H1 (cell line): ENCODE measurements at regions not wholly inside any gene's neighbourhood (a gene's known extent, or its start where the extent isn't known, plus 50 kb on each side); places are given as distances from the start of the nearest gene placed in this dataset.

Source experiments
- CTCF ChIA-PET: fragments of 300-600 bp; sonication (Branson Sonifier 250); formaldehyde crosslinking; loops from one replicate; lab custom pipeline; 2021; ENCODE audit not compliant: partially characterized antibody; lab: Charles Lee
- POLR2A ChIA-PET: fragments of 300-600 bp; sonication (Branson Sonifier 250); formaldehyde crosslinking; loops from one replicate; lab custom pipeline; 2021; ENCODE audit warnings: inconsistent platforms; ENCODE audit not compliant: partially characterized antibody; lab: Charles Lee
- DNase-seq, 2 experiments: peaks; one replicate each; pipeline versions ENCODE4 v3.0.0 to v3.0.0-alpha.2; 2010 to 2022; ENCODE audit warnings: low spot score in 2 of 2, low read depth in 1 of 2, mixed read lengths in 1 of 2
- FAIRE-seq: peaks from 2 replicates; lab custom pipeline; 2011; peaks lifted over from hg19 to GRCh38; lab: Jason Lieb, UNC
- H2AFZ ChIP-seq: 2 replicates; pipeline ENCODE4 v1.8.1; 2012; ENCODE audit warnings: low read length, inconsistent platforms
- H2AK5ac ChIP-seq: 2 replicates; pipeline ENCODE4 v1.6.1; 2013; ENCODE audit warnings: low read depth, low read length
- H2BK120ac ChIP-seq: replicated peaks from 2 replicates; pipeline ENCODE3; 2013; ENCODE audit warnings: low read depth, low read length, inconsistent platforms
- H2BK12ac ChIP-seq: 2 replicates; pipeline ENCODE4 v1.6.1; 2013; ENCODE audit warnings: low read depth, low read length
- H2BK15ac ChIP-seq: 2 replicates; pipeline ENCODE4 v1.6.1; 2013; ENCODE audit warnings: low read length
- H2BK20ac ChIP-seq: 2 replicates; pipeline ENCODE4 v1.6.1; 2013; ENCODE audit warnings: low read length
- H2BK5ac ChIP-seq: 2 replicates; pipeline ENCODE4 v1.6.1; 2013; ENCODE audit warnings: low read depth, low read length
- H3K14ac ChIP-seq: 2 replicates; pipeline ENCODE4 v1.6.1; 2013; ENCODE audit warnings: inconsistent platforms; ENCODE audit not compliant: insufficient read length
- H3K18ac ChIP-seq: 2 replicates; pipeline ENCODE4 v1.6.1; 2013; ENCODE audit warnings: low read length; ENCODE audit errors: extremely low read depth
- H3K23ac ChIP-seq: 2 replicates; pipeline ENCODE4 v1.6.1; 2013; ENCODE audit warnings: inconsistent platforms; ENCODE audit not compliant: insufficient read length
- H3K23me2 ChIP-seq: 2 replicates; pipeline ENCODE4 v1.6.1; 2013; ENCODE audit warnings: low read depth, low read length
- H3K27ac ChIP-seq: 2 replicates; pipeline ENCODE4 v1.6.1; 2011; ENCODE audit warnings: low read depth, low read length, inconsistent platforms
- H3K27me3 ChIP-seq, 4 experiments: replicated peaks in 1 of 4; 1 replicate in 1 of 4; 2 replicates in 3 of 4; pipeline versions ENCODE4 v1.6.1 to v1.8.1; 2011 to 2013; ENCODE audit warnings: low read length in 3 of 4, mild to moderate bottlenecking in 3 of 4, inconsistent platforms in 2 of 4, mixed read lengths in 2 of 4, moderate library complexity in 1 of 4; ENCODE audit not compliant: control insufficient read depth in 3 of 4, insufficient read depth in 3 of 4; ENCODE audit errors: extremely low read depth in 1 of 4
- H3K36me3 ChIP-seq, 4 experiments: 2 replicates each; pipeline versions ENCODE4 v1.6.1 to v1.8.1; 2011 to 2013; ENCODE audit warnings: mild to moderate bottlenecking in 4 of 4, low read length in 3 of 4, moderate library complexity in 2 of 4, control low read depth in 1 of 4, inconsistent platforms in 1 of 4; ENCODE audit not compliant: insufficient read depth in 4 of 4, control insufficient read depth in 2 of 4
- H3K4ac ChIP-seq: replicated peaks from 2 replicates; pipeline ENCODE3; 2013; ENCODE audit warnings: low read length, low read depth, mixed read lengths, inconsistent platforms; ENCODE audit not compliant: insufficient read length
- H3K4me1 ChIP-seq, 4 experiments: replicated peaks in 1 of 4; 1 replicate in 1 of 4; 2 replicates in 3 of 4; pipeline versions ENCODE4 v1.6.1 to v1.8.1; 2011 to 2013; ENCODE audit warnings: low read length in 3 of 4, inconsistent platforms in 2 of 4, mixed read lengths in 1 of 4; ENCODE audit not compliant: insufficient read depth in 4 of 4, control insufficient read depth in 3 of 4
- H3K4me2 ChIP-seq, 2 experiments: 2 replicates each; pipeline versions ENCODE4 v1.6.1 to v1.8.1; 2011 to 2013; ENCODE audit warnings: low read depth in 2 of 2, low read length in 2 of 2, control low read depth in 1 of 2, inconsistent platforms in 1 of 2, mild to moderate bottlenecking in 1 of 2; ENCODE audit not compliant: insufficient read depth in 1 of 2
- H3K4me3 ChIP-seq, 4 experiments: fragments of 200-600, 300-600 bp in 1 of 4; sonication (generic), shearing (Covaris generic), sonication (Bioruptor Twin) in 1 of 4; 2 replicates each; pipeline versions ENCODE4 v1.5.1 to v1.8.1; 2011 to 2016; ENCODE audit warnings: low read length in 4 of 4, low read depth in 3 of 4, control low read depth in 2 of 4, inconsistent platforms in 2 of 4, mild to moderate bottlenecking in 2 of 4, mixed read lengths in 1 of 4, moderate library complexity in 1 of 4; ENCODE audit not compliant: insufficient read depth in 2 of 4; ENCODE audit errors: extremely low read depth in 1 of 4
- H3K56ac ChIP-seq: replicated peaks from 2 replicates; pipeline ENCODE3; 2013; ENCODE audit warnings: low read depth, mild to moderate bottlenecking, mixed read lengths, low read length, inconsistent platforms; ENCODE audit not compliant: insufficient read length
- H3K79me1 ChIP-seq: 2 replicates; pipeline ENCODE4 v1.6.1; 2013; ENCODE audit warnings: low read depth, low read length, control low read depth
- H3K79me2 ChIP-seq, 2 experiments: 2 replicates each; pipeline versions ENCODE4 v1.6.1 to v1.8.1; 2012 to 2013; ENCODE audit warnings: low read length in 2 of 2, mild to moderate bottlenecking in 2 of 2, inconsistent platforms in 1 of 2; ENCODE audit not compliant: insufficient read depth in 2 of 2, control insufficient read depth in 1 of 2
- H3K9ac ChIP-seq, 4 experiments: replicated peaks in 1 of 4; 1 replicate in 1 of 4; 2 replicates in 3 of 4; pipeline versions ENCODE4 v1.6.1 to v1.8.1; 2011 to 2013; ENCODE audit warnings: low read depth in 3 of 4, low read length in 3 of 4, control low read depth in 2 of 4, mild to moderate bottlenecking in 2 of 4, moderate library complexity in 2 of 4, inconsistent platforms in 1 of 4; ENCODE audit errors: extremely low read depth in 1 of 4
- H3K9me3 ChIP-seq, 2 experiments: 2 replicates each; pipeline versions ENCODE4 v1.6.1 to v1.8.1; 2012 to 2013; ENCODE audit warnings: mild to moderate bottlenecking in 2 of 2, moderate library complexity in 2 of 2, control low read depth in 1 of 2, inconsistent platforms in 1 of 2, low read depth in 1 of 2, low read length in 1 of 2, mixed read lengths in 1 of 2; ENCODE audit not compliant: insufficient read depth in 2 of 2
- H4K20me1 ChIP-seq, 2 experiments: replicated peaks in 1 of 2; 2 replicates each; pipeline versions ENCODE3 to v1.8.1; 2011 to 2013; ENCODE audit warnings: inconsistent platforms in 2 of 2, low read length in 2 of 2, mild to moderate bottlenecking in 1 of 2; ENCODE audit not compliant: insufficient read depth in 2 of 2, control insufficient read depth in 1 of 2
- H4K5ac ChIP-seq: 2 replicates; pipeline ENCODE4 v1.6.1; 2013; ENCODE audit warnings: low read length, low read depth, mixed read lengths, inconsistent platforms; ENCODE audit not compliant: insufficient read length
- H4K8ac ChIP-seq: 2 replicates; pipeline ENCODE4 v1.8.0; 2013; ENCODE audit warnings: mild to moderate bottlenecking, moderate library complexity, low read length, inconsistent platforms; ENCODE audit not compliant: insufficient read depth; ENCODE audit errors: extremely low read depth
- H4K91ac ChIP-seq: replicated peaks from 2 replicates; pipeline ENCODE3; 2013; ENCODE audit warnings: low read length, mixed read lengths, inconsistent platforms; ENCODE audit not compliant: insufficient read length
- ASH2L ChIP-seq: fragments of 200-600, 300-600 bp; sonication (generic); IDR thresholded peaks from one replicate; pipeline ENCODE4 v1.7.1; 2017; ENCODE audit warnings: low read length
- CBX5 ChIP-seq: fragments of 300-800, 300-1000 bp; sonication (generic); IDR thresholded peaks from 2 replicates; pipeline ENCODE4 v1.7.1; 2016; ENCODE audit warnings: antibody characterized with exemption, low read length, low read depth
- CTBP2 ChIP-seq: IDR thresholded peaks from 2 replicates; pipeline ENCODE4 v1.7.0; 2011; ENCODE audit warnings: borderline replicate concordance, mild to moderate bottlenecking, moderate library complexity, mixed read lengths, low read length; ENCODE audit not compliant: insufficient read depth, insufficient read length
- JUND ChIP-seq: IDR thresholded peaks from 2 replicates; pipeline ENCODE4 v1.6.1; 2011; ENCODE audit warnings: mild to moderate bottlenecking, improper control_type of control experiment, low read length
- NANOG ChIP-seq: IDR thresholded peaks from 2 replicates; pipeline ENCODE4 v1.6.1; 2011; ENCODE audit warnings: low read length, low read depth, mild to moderate bottlenecking, inconsistent platforms; ENCODE audit not compliant: insufficient read depth, poor library complexity, severe bottlenecking
- RXRA ChIP-seq: IDR thresholded peaks from 2 replicates; pipeline ENCODE4 v1.6.1; 2011; ENCODE audit warnings: low read depth, mild to moderate bottlenecking, low read length, moderate library complexity; ENCODE audit not compliant: insufficient read depth
- SIX5 ChIP-seq: IDR thresholded peaks from 2 replicates; pipeline ENCODE4 v1.6.1; 2011; ENCODE audit warnings: mild to moderate bottlenecking, low read depth, low read length
- SP4 ChIP-seq: IDR thresholded peaks from 2 replicates; pipeline ENCODE4 v1.6.1; 2012; ENCODE audit warnings: low read length, inconsistent platforms
- SRF ChIP-seq: IDR thresholded peaks from 2 replicates; pipeline ENCODE4 v1.6.1; 2011; ENCODE audit warnings: mild to moderate bottlenecking, low read depth, low read length, moderate library complexity
- SUZ12 ChIP-seq: fragments of 200-600 bp; sonication (generic); IDR thresholded peaks from 2 replicates; pipeline ENCODE4 v1.6.1; 2012; ENCODE audit warnings: mild to moderate bottlenecking, inconsistent platforms, low read length, moderate library complexity, mixed read lengths
- TAF7 ChIP-seq: optimal IDR thresholded peaks from 2 replicates; pipeline ENCODE3; 2011; ENCODE audit warnings: low read depth, mild to moderate bottlenecking, inconsistent platforms, low read length, moderate library complexity, borderline replicate concordance
- TBP ChIP-seq: IDR thresholded peaks from 2 replicates; pipeline ENCODE4 v1.6.1; 2011; ENCODE audit warnings: low read depth, low read length, improper control_type of control experiment
- TEAD4 ChIP-seq: IDR thresholded peaks from 2 replicates; pipeline ENCODE4 v1.6.1; 2012; ENCODE audit warnings: low read depth, low read length, inconsistent platforms, mixed read lengths
- WGBS, 2 experiments: shearing (Covaris generic) in 1 of 2; methylation state at CpG; one replicate each; pipeline versions ENCODE4 v1.1.6 to v1.1.7; 2013 to 2015; ENCODE audit warnings: low lambda C conversion rate in 2 of 2, mixed read lengths in 2 of 2, inconsistent platforms in 1 of 2, low coverage in 1 of 2, missing lambda C conversion rate in 1 of 2; ENCODE audit not compliant: insufficient replicate concordance in 2 of 2, insufficient coverage in 1 of 2, insufficient read length in 1 of 2; ENCODE audit errors: extremely low coverage in 1 of 2, missing lambda C conversion rate in 1 of 2; 5-methylcytosine and 5-hydroxymethylcytosine counted together

- Histone ChIP-seq H3K4ac (no peak overlapping the region), H3K9me3 (no peaks in the 10 kb centered on the region), H3K4me3 (no peak overlapping the region), H2BK15ac (no peak overlapping the region), H3K27me3 (no peaks in the 10 kb centered on the region), H4K20me1 (no peaks in the 10 kb centered on the region), H3K9ac (no peak overlapping the region), H2BK120ac (no peak overlapping the region), H2AK5ac (no peak overlapping the region), H3K4me1 (no peaks in the 10 kb centered on the region), H3K4me2 (no peak overlapping the region), H3K18ac (no peak overlapping the region), H3K14ac (no peak overlapping the region), H2BK20ac (no peak overlapping the region), H4K91ac (no peak overlapping the region), H3K36me3 (no peaks in the 10 kb centered on the region), H3K23me2 (no peaks in the 10 kb centered on the region), H3K56ac (no peak overlapping the region), H2BK12ac (no peak overlapping the region), H3K79me2 (no peaks in the 10 kb centered on the region), H3K27ac (no peak overlapping the region), H3K79me1 (no peaks in the 10 kb centered on the region), H4K8ac (no peak overlapping the region), H3K23ac (no peak overlapping the region), H2AFZ (no peak overlapping the region), H2BK5ac (no peak overlapping the region), H4K5ac (no peak overlapping the region)
- no peak for TF ChIP-seq TAF7
- no peak for TF ChIP-seq RXRA
- no peak for TF ChIP-seq JUND
- no peak for TF ChIP-seq CTBP2
- TF ChIP-seq SIX5: no peak
- no peak for TF ChIP-seq SP4
- no peak for TF ChIP-seq NANOG
- TF ChIP-seq TEAD4: no peak
- no peak for TF ChIP-seq CBX5
- no peak for TF ChIP-seq ASH2L
- no peak for TF ChIP-seq SUZ12
- no peak for TF ChIP-seq SRF
- TF ChIP-seq TBP: no peak
- no peak for DNase-seq
- ChIA-PET POLR2A (no interaction called here), CTCF (interaction anchor here (0.6 to 1.0 kb wide), 2 partner anchors 36 to 802 kb away, joined by 3 to 4 read pairs; no protein-coding TSS in a partner anchor)
- WGBS, 2 experiments: 100% methylated on average over 1 of the region's 1 CpG; no CpG with 5 or more reads in 1 of the 2 experiments
- no peak for FAIRE-seq
These were observed 144.6 kb upstream of the SETBP1 start for GRCh38 chr18:44536046-44536445.
